ENCODE measurements at regions not wholly inside any gene's neighbourhood (a gene's known extent, or its start where the extent isn't known, plus 50 kb on each side); places are given as distances from the start of the nearest gene placed in this dataset.
"Not testable (repeated sequence)": the region's sequence is repeated elsewhere in the genome, so short reads cannot be mapped to it uniquely, and the experiment has no call there.

DNA sequence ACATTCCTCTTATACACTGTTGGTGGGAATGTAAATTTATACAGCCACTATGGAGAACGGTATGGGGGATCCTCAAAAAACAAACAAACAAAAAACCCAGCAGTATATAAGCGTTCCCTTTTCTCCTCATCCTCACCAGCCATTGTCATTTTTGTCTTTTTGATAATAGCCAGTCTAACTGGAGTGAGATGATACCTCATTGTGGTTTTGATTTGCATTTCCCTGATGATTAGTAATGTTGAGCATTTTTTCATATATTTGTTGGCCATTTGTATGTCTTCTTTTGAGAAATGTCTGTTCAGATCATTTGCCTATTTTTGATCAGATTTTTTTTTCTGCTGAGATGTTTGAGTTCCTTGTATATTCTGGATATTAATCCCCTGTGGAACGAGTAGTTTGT, 76.1 kb downstream of the TEX35 start:
- TF ChIP-seq, protein P1, sequence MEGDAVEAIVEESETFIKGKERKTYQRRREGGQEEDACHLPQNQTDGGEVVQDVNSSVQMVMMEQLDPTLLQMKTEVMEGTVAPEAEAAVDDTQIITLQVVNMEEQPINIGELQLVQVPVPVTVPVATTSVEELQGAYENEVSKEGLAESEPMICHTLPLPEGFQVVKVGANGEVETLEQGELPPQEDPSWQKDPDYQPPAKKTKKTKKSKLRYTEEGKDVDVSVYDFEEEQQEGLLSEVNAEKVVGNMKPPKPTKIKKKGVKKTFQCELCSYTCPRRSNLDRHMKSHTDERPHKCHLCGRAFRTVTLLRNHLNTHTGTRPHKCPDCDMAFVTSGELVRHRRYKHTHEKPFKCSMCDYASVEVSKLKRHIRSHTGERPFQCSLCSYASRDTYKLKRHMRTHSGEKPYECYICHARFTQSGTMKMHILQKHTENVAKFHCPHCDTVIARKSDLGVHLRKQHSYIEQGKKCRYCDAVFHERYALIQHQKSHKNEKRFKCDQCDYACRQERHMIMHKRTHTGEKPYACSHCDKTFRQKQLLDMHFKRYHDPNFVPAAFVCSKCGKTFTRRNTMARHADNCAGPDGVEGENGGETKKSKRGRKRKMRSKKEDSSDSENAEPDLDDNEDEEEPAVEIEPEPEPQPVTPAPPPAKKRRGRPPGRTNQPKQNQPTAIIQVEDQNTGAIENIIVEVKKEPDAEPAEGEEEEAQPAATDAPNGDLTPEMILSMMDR (IDR thresholded peaks at IDR 0.05; ENCODE audit: control extremely low read depth in 1 of 3, insufficient read depth in 1 of 3, low read depth in 1 of 3, low read length in 3 of 3), result not testable (repeated sequence)
- TF ChIP-seq SUZ12 (IDR thresholded peaks at IDR 0.05; ENCODE audit: low read length); RXRA (IDR thresholded peaks at IDR 0.05; ENCODE audit: insufficient read depth, low read depth, low read length); TAF1 (IDR thresholded peaks at IDR 0.05; ENCODE audit: low read depth, low read length); POLR2AphosphoS5 (IDR thresholded peaks at IDR 0.05; ENCODE audit: low read depth, low read length); EP300 (IDR thresholded peaks at IDR 0.05; ENCODE audit: borderline replicate concordance in 1 of 2, low read depth in 2 of 2, low read length in 2 of 2); RNF2 (IDR thresholded peaks at IDR 0.05; ENCODE audit: borderline replicate concordance, low read depth, low read length, missing control alignments, poor library complexity, severe bottlenecking); SIN3A (conservative IDR thresholded peaks at IDR 0.05 in 1 of 2, IDR thresholded peaks at IDR 0.05 in 1 of 2; ENCODE audit: low read depth in 1 of 2, low read length in 2 of 2); GABPA (IDR thresholded peaks at IDR 0.05; ENCODE audit: borderline replicate concordance, insufficient read depth, low read length): not testable (repeated sequence)
